SK-N-SH treated with all-trans-retinoic acid at 6 μM for 48 hours (cell line): ENCODE measurements at regions not wholly inside any gene's neighbourhood (a gene's known extent, or its start where the extent isn't known, plus 50 kb on each side); places are given as distances from the start of the nearest gene placed in this dataset.

Source experiments
- ZFP30 ChIP-seq: fragments of 450-650 bp; formaldehyde crosslinking; IDR thresholded peaks from 2 replicates; pipeline ENCODE4 v1.5.0; 2022; ENCODE audit warnings: mild to moderate bottlenecking, moderate library complexity
- ZNF8 ChIP-seq: fragments of 450-650 bp; formaldehyde crosslinking; IDR thresholded peaks from 2 replicates; pipeline ENCODE4 v1.5.0; 2020; ENCODE audit warnings: mild to moderate bottlenecking, moderate library complexity

- TF ChIP-seq ZFP30 (CRISPR knock-in tag) = no peak
- no peak for TF ChIP-seq ZNF8 (CRISPR knock-in tag)
Observed at GRCh38 chr3:153906366-153906765, 214.8 kb upstream of the ARHGEF26 start.
